IPS-20b (cell line): ENCODE measurements at regions not wholly inside any gene's neighbourhood (a gene's known extent, or its start where the extent isn't known, plus 50 kb on each side); places are given as distances from the start of the nearest gene placed in this dataset.

Source experiments
- H3K27ac ChIP-seq: one replicate; pipeline ENCODE4 v1.5.1; 2013; ENCODE audit warnings: low read length
- H3K27me3 ChIP-seq: 2 replicates; pipeline ENCODE4 v1.6.1; 2013; ENCODE audit warnings: mild to moderate bottlenecking, low read length, inconsistent platforms; ENCODE audit not compliant: insufficient read depth
- H3K36me3 ChIP-seq: 2 replicates; pipeline ENCODE4 v1.6.1; 2013; ENCODE audit warnings: low read depth, mild to moderate bottlenecking, inconsistent platforms, low read length, moderate library complexity; ENCODE audit not compliant: insufficient read depth
- H3K4me1 ChIP-seq: 2 replicates; pipeline ENCODE4 v1.6.1; 2013; ENCODE audit warnings: mild to moderate bottlenecking, control low read depth, inconsistent platforms, low read length, moderate library complexity; ENCODE audit not compliant: insufficient read depth
- H3K4me3 ChIP-seq: 2 replicates; pipeline ENCODE4 v1.5.1; 2013; ENCODE audit warnings: mild to moderate bottlenecking, low read length, inconsistent platforms
- H3K9ac ChIP-seq: 2 replicates; pipeline ENCODE4 v1.6.1; 2013; ENCODE audit warnings: low read depth, mild to moderate bottlenecking, inconsistent platforms, low read length, moderate library complexity
- H3K9me3 ChIP-seq: 2 replicates; pipeline ENCODE4 v1.6.1; 2013; ENCODE audit warnings: mild to moderate bottlenecking, low read depth, low read length, inconsistent platforms; ENCODE audit not compliant: insufficient read depth

DNA sequence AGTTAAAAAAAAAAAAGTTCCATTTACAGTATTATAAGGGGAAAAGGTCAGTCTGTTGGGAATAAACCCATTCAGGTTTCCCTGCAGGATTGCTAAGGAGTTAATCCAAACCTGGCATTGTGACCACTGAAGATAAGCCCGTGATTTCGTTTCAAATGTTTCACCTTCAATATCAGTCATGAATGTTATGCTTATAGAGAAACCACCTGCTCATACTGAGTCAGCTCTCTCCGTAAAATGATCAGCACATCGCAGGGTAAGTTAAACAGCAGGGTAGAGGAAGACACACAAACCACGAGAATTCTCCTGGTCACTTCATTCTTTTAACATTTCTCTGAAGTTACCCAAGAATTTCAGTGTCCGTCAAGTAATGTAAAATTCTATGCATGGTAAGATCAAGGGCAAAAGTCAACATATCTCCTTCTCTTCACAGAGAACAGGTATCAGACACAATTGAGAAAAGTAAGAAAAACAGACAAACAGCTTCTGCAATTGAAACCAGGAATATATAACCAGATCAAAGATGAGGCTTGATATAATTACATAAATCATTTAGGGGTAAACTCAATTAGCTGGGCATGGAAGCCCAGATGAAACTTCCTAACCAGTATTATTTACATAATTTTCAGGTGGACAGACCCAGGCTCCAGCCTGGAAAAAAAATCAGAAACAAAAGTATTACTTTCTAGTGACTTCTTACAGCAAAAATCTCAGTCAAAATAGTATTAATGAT lies 67.6 kb upstream of the ARHGEF3 start:
- Histone ChIP-seq H3K36me3 (no peaks in the 10 kb centered on the region), H3K27me3 (no peaks in the 10 kb centered on the region), H3K27ac (no peak overlapping the region), H3K9me3 (no peaks in the 10 kb centered on the region), H3K4me3 (no peak overlapping the region), H3K4me1 (no peaks in the 10 kb centered on the region), H3K9ac (no peak overlapping the region)

DNA sequence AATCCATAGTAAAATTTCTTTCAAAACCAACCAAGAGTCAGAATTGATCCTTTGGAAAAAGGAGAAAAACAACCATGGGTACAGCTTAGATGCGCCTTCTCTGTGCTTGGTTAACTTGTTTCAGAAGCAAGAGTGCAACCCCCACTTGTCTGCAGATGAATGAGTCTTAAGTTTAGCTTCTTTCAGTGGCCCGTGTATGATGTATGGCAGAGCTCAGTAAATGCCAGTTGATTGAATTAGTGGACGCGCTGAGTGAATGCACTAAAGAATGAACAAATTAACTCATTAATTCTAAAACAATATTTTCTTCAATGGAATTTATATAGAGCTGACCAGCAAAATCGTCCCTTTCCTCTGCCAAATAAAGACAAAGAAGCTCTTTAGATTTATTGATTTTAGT lies 67.0 kb upstream of the ARHGEF3 start:
- Histone ChIP-seq H3K4me3 (no peak overlapping the region), H3K36me3 (no peaks in the 10 kb centered on the region), H3K27ac (no peak overlapping the region), H3K4me1 (no peaks in the 10 kb centered on the region), H3K9ac (no peak overlapping the region), H3K27me3 (no peaks in the 10 kb centered on the region), H3K9me3 (no peaks in the 10 kb centered on the region)

DNA sequence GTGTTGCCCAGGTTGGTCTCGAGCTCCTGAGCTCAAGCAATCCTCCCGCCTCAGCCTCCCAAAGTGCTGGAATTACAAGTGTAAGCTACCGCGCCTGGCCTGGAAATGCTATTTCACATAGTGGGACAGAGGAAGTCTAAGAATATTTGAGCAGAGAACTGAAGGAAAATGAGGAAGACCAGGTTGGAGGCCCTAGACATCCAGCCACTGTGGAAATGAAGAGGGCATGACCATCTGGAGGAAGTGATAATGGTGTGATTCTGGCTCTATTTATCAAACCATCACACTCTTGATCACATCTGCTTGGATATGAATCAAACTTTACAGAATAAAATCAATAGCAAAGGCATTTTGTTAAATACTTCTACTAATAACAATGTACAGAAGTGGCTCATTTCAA lies 65.9 kb upstream of the ARHGEF3 start:
- H3K9ac ChIP-seq = no peak overlapping the region
- no peaks in the 10 kb centered on the region for H3K36me3 ChIP-seq
- no peak overlapping the region for H3K4me3 ChIP-seq
- no peaks in the 10 kb centered on the region for H3K4me1 ChIP-seq
- no peaks in the 10 kb centered on the region for H3K9me3 ChIP-seq
- no peaks in the 10 kb centered on the region for H3K27me3 ChIP-seq
- no peak overlapping the region for H3K27ac ChIP-seq

DNA sequence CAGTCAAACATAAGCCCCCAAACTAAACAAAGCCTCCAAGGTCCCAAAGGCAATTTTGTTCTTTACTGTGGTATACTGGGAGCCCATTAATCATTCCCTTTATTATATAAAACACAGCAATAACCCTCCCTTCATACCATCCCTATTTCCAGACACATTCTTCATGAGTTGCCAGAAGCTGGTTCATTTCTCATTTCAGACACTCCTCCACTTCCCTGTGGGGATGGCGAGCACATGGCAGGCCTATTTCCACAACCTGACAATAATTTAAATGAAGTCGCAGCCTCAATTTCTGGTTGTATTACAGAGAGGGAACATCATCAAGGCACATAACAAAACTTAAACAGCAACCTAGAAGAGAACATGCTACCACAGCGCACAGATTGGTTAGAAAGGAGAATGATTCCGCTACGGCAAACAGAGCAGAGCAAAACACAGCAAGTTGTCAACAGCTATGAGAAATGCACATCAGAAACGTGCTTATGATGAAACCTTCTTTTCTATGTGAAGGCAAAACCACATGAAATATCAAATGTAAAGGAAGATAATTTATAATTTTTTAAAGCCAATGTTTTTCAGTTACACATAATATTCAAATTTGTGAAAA lies 63.3 kb upstream of the ARHGEF3 start:
- Histone ChIP-seq H3K4me1 (no peaks in the 10 kb centered on the region), H3K4me3 (no peak overlapping the region), H3K36me3 (no peaks in the 10 kb centered on the region)

DNA sequence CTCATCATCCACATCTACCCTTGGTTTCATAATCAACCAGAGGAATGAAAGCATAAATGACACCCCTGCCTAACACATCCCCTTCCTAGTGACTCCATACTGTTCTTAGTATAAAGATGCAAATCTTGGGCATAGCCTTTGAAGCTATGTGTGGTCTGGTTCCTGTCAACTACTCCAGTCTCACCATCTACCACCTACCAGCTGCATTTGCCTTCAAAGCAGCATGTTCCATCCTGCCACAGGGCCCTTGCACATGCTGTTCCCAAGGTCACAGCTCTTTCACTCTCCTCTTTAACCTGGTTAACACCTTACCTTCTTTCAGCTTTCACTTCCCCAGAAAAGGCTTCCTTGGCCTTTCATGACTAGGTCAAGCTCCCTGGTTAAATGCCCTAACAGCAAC lies 62.3 kb upstream of the ARHGEF3 start:
- Histone ChIP-seq H3K9me3 (no peaks in the 10 kb centered on the region), H3K4me1 (no peaks in the 10 kb centered on the region), H3K27me3 (no peaks in the 10 kb centered on the region), H3K4me3 (no peak overlapping the region), H3K9ac (no peak overlapping the region), H3K27ac (no peak overlapping the region), H3K36me3 (no peaks in the 10 kb centered on the region)

More for the DNA sequence above, 63.3 kb upstream of the ARHGEF3 start:
- Histone ChIP-seq H3K9ac (no peak overlapping the region), H3K27me3 (no peaks in the 10 kb centered on the region), H3K9me3 (no peaks in the 10 kb centered on the region), H3K27ac (no peak overlapping the region)

DNA sequence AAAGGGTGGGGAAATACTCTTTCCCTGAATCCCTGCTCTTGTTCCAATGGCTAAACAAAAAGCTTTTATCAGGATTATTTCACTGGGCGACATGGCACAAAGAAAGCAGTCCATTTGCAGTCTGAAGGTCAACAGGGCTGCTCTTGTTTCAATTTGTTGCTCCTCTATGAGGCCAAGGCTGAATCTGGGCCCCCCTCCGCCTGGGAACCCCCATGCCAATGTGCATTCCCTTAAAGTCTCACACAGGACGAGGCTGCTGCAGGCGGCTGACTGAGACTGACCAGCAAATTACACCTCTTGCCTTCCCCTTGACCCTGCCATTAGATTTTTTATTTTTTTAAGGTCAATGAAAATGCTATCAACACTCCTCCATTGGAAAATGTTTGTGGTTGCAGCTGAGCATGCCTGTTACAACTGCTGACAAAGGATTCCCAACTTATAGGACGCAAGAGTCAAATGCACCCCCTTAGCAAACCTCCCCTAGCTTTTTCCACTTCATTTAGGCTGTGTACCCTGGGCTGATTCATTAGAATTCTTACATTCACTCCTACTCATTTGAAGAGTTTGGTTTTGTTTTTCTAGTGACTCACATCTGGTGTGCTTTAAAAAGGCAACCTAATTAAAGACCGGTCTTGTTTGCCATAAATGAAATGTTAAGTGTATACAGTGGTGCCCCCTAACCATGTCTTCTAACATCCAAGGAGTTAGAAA lies 60.8 kb upstream of the ARHGEF3 start:
- no peak overlapping the region for H3K9ac ChIP-seq
- no peak overlapping the region for H3K27ac ChIP-seq

DNA sequence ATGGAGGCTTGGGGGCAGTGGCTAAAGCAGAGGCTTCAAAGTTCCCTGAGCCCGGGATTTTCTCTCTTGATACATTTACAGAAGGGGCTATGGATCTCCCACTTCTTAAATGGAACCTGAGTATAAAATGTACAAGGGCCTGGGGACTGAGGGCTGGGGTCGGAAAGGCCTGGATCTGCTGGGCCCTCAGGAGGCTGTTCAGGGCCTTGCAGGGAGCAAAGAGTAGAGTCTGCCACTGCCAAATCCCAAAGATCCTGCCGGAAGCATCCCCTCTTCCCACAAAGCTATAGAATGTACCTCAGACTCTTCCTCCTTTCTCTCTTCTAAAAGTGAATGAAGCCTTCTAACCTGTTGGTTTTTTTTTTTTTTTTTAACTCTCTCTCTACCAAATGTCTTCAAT lies 59.8 kb upstream of the ARHGEF3 start:
- H3K4me1 ChIP-seq = no peaks in the 10 kb centered on the region
- no peaks in the 10 kb centered on the region for H3K9me3 ChIP-seq
- H3K36me3 ChIP-seq = no peaks in the 10 kb centered on the region
- H3K27ac ChIP-seq = no peak overlapping the region
- H3K27me3 ChIP-seq = no peaks in the 10 kb centered on the region
- no peak overlapping the region for H3K4me3 ChIP-seq
- H3K9ac ChIP-seq = no peak overlapping the region

More for the DNA sequence above, 60.8 kb upstream of the ARHGEF3 start:
- no peaks in the 10 kb centered on the region for H3K27me3 ChIP-seq
- H3K4me1 ChIP-seq = no peaks in the 10 kb centered on the region
- no peak overlapping the region for H3K4me3 ChIP-seq
- H3K9me3 ChIP-seq = no peaks in the 10 kb centered on the region
- H3K36me3 ChIP-seq = no peaks in the 10 kb centered on the region

DNA sequence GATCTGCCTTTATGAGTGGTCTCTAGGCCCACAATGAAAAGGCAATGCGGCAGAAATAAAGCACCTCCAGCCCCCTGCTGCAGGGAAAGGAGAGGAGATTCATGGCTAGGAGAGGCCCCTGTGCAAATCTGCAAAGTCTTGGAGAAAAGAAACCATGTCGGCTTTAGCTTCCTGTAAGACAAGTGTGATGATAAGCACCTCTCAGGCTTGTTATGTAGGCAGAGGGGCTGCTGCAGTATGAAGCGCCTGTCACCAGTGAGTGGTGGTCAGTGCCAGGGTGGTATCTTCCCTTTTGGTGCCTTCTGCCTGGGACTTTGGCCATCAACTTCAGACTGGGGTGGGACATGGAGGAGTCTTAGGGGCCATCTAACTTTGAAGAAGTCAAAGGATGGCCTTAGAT lies 59.2 kb upstream of the ARHGEF3 start:
- H3K9me3 ChIP-seq = no peaks in the 10 kb centered on the region
- no peak overlapping the region for H3K27ac ChIP-seq
- no peaks in the 10 kb centered on the region for H3K4me1 ChIP-seq
- H3K36me3 ChIP-seq = no peaks in the 10 kb centered on the region
- H3K4me3 ChIP-seq = no peak overlapping the region
- H3K9ac ChIP-seq = no peak overlapping the region
- H3K27me3 ChIP-seq = no peaks in the 10 kb centered on the region

DNA sequence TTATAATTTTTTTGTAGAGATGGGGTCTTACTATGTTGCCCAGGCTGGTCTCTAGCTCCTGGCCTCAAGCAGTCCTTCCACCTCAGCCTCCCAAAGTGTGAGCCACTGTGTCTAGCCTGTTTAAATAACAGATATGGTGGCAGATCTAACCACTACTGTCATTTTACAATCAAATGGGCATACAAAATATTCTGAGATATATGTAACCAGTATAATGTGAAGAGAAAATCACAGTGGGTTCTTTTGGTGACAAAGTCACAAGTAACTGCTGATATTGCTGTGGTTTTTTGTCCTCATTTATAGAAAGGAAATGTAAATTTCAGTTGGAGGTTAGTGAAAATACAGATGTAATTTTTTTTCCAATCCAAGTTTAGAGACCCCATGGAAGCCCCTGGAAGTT lies 58.6 kb upstream of the ARHGEF3 start:
- no peaks in the 10 kb centered on the region for H3K27me3 ChIP-seq
- H3K9ac ChIP-seq = no peak overlapping the region
- no peak overlapping the region for H3K4me3 ChIP-seq
- H3K36me3 ChIP-seq = no peaks in the 10 kb centered on the region
- H3K27ac ChIP-seq = no peak overlapping the region
- H3K9me3 ChIP-seq = no peaks in the 10 kb centered on the region
- H3K4me1 ChIP-seq = peaks cover 3% of the 10 kb centered on the region; the same call in 1 of the 2 replicates

DNA sequence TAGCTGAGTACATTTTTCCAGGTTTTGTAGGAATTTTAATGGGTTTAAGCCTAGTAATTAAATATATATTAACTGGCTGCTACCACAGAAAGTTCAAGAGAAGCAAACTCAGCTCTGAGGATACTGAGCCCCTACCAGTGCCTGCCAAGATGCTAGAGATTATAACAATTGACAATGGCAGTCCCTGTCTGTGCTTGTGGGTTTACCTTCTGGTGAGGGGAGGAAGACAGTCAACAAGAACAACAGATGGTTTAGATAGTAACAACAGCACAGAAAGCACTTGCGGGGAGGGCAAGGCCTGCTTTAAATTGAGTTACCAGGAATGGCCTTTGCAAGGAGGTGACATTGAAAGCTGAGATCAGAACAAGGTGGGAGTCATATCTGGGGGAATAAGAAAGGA lies 56.6 kb upstream of the ARHGEF3 start:
- H3K27ac ChIP-seq = no peak overlapping the region
- H3K9me3 ChIP-seq = no peaks in the 10 kb centered on the region
- no peaks in the 10 kb centered on the region for H3K27me3 ChIP-seq
- H3K4me3 ChIP-seq = no peak overlapping the region
- peaks cover 3% of the 10 kb centered on the region; the same call in 1 of the 2 replicates for H3K4me1 ChIP-seq
- no peak overlapping the region for H3K9ac ChIP-seq
- no peaks in the 10 kb centered on the region for H3K36me3 ChIP-seq

DNA sequence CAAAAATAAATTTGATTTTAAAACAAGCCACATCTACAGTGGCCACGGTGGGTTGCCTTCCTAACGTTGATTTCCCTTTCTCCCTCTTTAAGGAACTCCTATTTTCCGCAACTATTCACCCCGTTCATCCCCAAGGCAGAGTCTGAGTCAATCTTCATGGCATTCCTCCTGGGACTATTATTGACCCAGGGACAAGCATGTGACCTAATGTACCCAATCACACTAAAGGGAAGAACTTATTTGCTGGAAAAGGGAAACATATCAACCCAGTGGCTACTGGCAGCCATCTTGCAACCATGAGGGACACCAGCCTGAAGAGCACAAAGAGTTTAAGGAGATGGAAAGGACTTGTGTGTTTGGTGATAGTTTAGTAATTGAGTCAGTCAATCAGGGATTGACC lies 55.4 kb upstream of the ARHGEF3 start:
- no peak overlapping the region for H3K4me3 ChIP-seq
- H3K36me3 ChIP-seq = no peaks in the 10 kb centered on the region
- no peaks in the 10 kb centered on the region for H3K9me3 ChIP-seq
- no peaks in the 10 kb centered on the region for H3K27me3 ChIP-seq
- no peak overlapping the region for H3K27ac ChIP-seq
- H3K9ac ChIP-seq = no peak overlapping the region
- H3K4me1 ChIP-seq = peaks cover 3% of the 10 kb centered on the region; the same call in 1 of the 2 replicates

DNA sequence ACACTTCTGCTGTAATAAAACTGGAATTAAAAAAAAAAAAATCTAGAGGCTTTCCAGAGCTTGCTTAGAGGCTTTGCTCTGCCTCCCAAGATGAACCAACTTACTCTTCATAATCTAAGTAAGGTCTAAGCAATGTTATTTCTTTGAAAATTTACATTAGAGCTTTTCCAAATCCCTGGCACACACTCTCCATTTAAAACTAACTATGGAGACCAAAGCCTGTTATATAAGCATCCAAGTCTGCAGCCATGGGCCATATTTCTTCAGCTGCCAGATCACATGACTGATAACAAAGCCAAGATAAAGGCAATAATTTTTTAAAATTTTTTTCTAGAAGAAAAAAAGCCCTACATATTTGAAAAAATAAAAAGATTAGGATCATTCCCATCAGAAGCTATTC lies 55.0 kb upstream of the ARHGEF3 start:
- Histone ChIP-seq H3K9ac (no peak overlapping the region), H3K9me3 (no peaks in the 10 kb centered on the region), H3K4me3 (no peak overlapping the region), H3K4me1 (peaks cover 3% of the 10 kb centered on the region; the same call in 1 of the 2 replicates), H3K27ac (no peak overlapping the region), H3K36me3 (no peaks in the 10 kb centered on the region), H3K27me3 (no peaks in the 10 kb centered on the region)
